ENCODE measurements at regions not wholly inside any gene's neighbourhood (a gene's known extent, or its start where the extent isn't known, plus 50 kb on each side); places are given as distances from the start of the nearest gene placed in this dataset.

GRCh38 chr15:56821721-56822425 lies 88.6 kb upstream of the ZNF280D start:
- Histone ChIP-seq H3K4me1 (peaks cover 15 to 27% (median 19%) of the 10 kb centered on the region in 4 donors), H3K9me3 (no peaks in the 10 kb centered on the region), H3K36me3 (no peaks in the 10 kb centered on the region), H3K27ac (replicated peaks in 1 of 4) (no peak overlapping the region), H3K27me3 (no peaks in the 10 kb centered on the region), H3K4me3 (no peak overlapping the region)
- no peak for TF ChIP-seq POLR2A (IDR thresholded peaks at IDR 0.05; ENCODE audit: low read depth)
- no peak for TF ChIP-seq EP300 (IDR thresholded peaks at IDR 0.05)
- TF ChIP-seq CTCF (IDR thresholded peaks at IDR 0.05) = peak; percentile 46 to 75 (median 54)
- no peak for TF ChIP-seq POLR2AphosphoS5 (IDR thresholded peaks at IDR 0.05)
- WGBS = 37% methylated on average over 3 of the region's 3 CpGs
- intact Hi-C loops (cut with DNase I) = no loop called here
- no peak for DNase-seq (ENCODE audit: extremely low spot score)

GRCh38 chr15:56820333-56820732 lies 87.0 kb upstream of the ZNF280D start:
- Histone ChIP-seq H3K9me3 (no peaks in the 10 kb centered on the region), H3K36me3 (no peaks in the 10 kb centered on the region), H3K4me1 (peaks cover 18 to 31% (median 20%) of the 10 kb centered on the region in 4 donors), H3K4me3 (no peak overlapping the region), H3K27me3 (no peaks in the 10 kb centered on the region), H3K27ac (replicated peaks in 1 of 4) (no peak overlapping the region)
- DNase-seq (ENCODE audit: extremely low spot score) = no peak
- TF ChIP-seq EP300 (IDR thresholded peaks at IDR 0.05) = no peak
- TF ChIP-seq POLR2AphosphoS5 (IDR thresholded peaks at IDR 0.05) = no peak
- TF ChIP-seq POLR2A (IDR thresholded peaks at IDR 0.05; ENCODE audit: low read depth) = no peak
- TF ChIP-seq CTCF (IDR thresholded peaks at IDR 0.05) = no peak
- intact Hi-C loops (cut with DNase I) = no loop called here

GRCh38 chr15:56817321-56818080 lies 84.2 kb upstream of the ZNF280D start:
- TF ChIP-seq EP300 (IDR thresholded peaks at IDR 0.05) (no peak), POLR2A (IDR thresholded peaks at IDR 0.05; ENCODE audit: low read depth) (no peak), CTCF (IDR thresholded peaks at IDR 0.05) (no peak), POLR2AphosphoS5 (IDR thresholded peaks at IDR 0.05) (no peak)
- Histone ChIP-seq H3K4me3 (no peak overlapping the region), H3K9me3 (no peaks in the 10 kb centered on the region), H3K4me1 (peaks cover 18 to 31% (median 20%) of the 10 kb centered on the region in 4 donors), H3K27me3 (no peaks in the 10 kb centered on the region), H3K36me3 (no peaks in the 10 kb centered on the region), H3K27ac (replicated peaks in 1 of 4) (peak overlapping the region in 1 of 4 donors; percentile 15)
- 56% methylated on average over 1 of the region's 1 CpG for WGBS
- intact Hi-C loops (cut with DNase I) = no loop called here
- DNase-seq (ENCODE audit: extremely low spot score) = no peak

- DNase-seq (ENCODE audit: extremely low spot score) = no peak
- 74% methylated on average over 4 of the region's 4 CpGs for WGBS
- no peak overlapping the region for H3K27ac ChIP-seq (replicated peaks in 1 of 4)
Measured at GRCh38 chr15:56816781-56817180, 83.5 kb upstream of the ZNF280D start.

More at GRCh38 chr15:56816781-56817180, 83.5 kb upstream of the ZNF280D start:
- H3K4me3 ChIP-seq = no peak overlapping the region
- H3K4me1 ChIP-seq = peaks cover 14 to 25% (median 19%) of the 10 kb centered on the region in 4 donors
- no peaks in the 10 kb centered on the region for H3K36me3 ChIP-seq
- TF ChIP-seq POLR2A (IDR thresholded peaks at IDR 0.05; ENCODE audit: low read depth) = no peak
- no peak for TF ChIP-seq POLR2AphosphoS5 (IDR thresholded peaks at IDR 0.05)
- no peak for TF ChIP-seq CTCF (IDR thresholded peaks at IDR 0.05)
- TF ChIP-seq EP300 (IDR thresholded peaks at IDR 0.05) = no peak
- no peaks in the 10 kb centered on the region for H3K9me3 ChIP-seq
- H3K27me3 ChIP-seq = no peaks in the 10 kb centered on the region
- intact Hi-C loops (cut with DNase I) = no loop called here

All from esophagus muscularis mucosa (tissue), 4 donors.